HG03521 (cell line): ENCODE measurements at regions not wholly inside any gene's neighbourhood (a gene's known extent, or its start where the extent isn't known, plus 50 kb on each side); places are given as distances from the start of the nearest gene placed in this dataset.

Source experiments
- ATAC-seq: cut with Tn5 transposase; IDR thresholded peaks from one replicate; pipeline ENCODE4 v1.9.1; 2021; ENCODE audit warnings: mild to moderate bottlenecking, moderate library complexity; ENCODE audit not compliant: unreplicated experiment

GRCh38 chr6:44500074-44500473 lies 112.6 kb downstream of the CDC5L start:
- ATAC-seq = no peak

GRCh38 chr6:44503471-44503870 lies 116.0 kb downstream of the CDC5L start:
- no peak for ATAC-seq

GRCh38 chr6:44504301-44504791 lies 116.8 kb downstream of the CDC5L start:
- no peak for ATAC-seq

- ATAC-seq = no peak
These were observed 118.2 kb downstream of the CDC5L start for GRCh38 chr6:44505751-44506150.

- no peak for ATAC-seq
These were observed 119.5 kb downstream of the CDC5L start for GRCh38 chr6:44507014-44507413.

- ATAC-seq = no peak
These were observed 121.1 kb downstream of the CDC5L start for GRCh38 chr6:44508646-44509045.

GRCh38 chr6:44511126-44511525 lies 123.6 kb downstream of the CDC5L start:
- ATAC-seq = no peak

- no peak for ATAC-seq
These were observed 125.6 kb downstream of the CDC5L start for GRCh38 chr6:44512868-44513741.

- no peak for ATAC-seq
These were observed 126.6 kb downstream of the CDC5L start for GRCh38 chr6:44514085-44514484.

GRCh38 chr6:44514576-44515193 lies 127.2 kb downstream of the CDC5L start:
- no peak for ATAC-seq

- ATAC-seq = no peak
These were observed 135.4 kb downstream of the CDC5L start for GRCh38 chr6:44522871-44523270.

GRCh38 chr6:44524476-44525227 lies 137.1 kb downstream of the CDC5L start:
- ATAC-seq = no peak

- ATAC-seq = no peak
These were observed 138.3 kb downstream of the CDC5L start for GRCh38 chr6:44525761-44526351.

GRCh38 chr6:44527181-44527580 lies 139.7 kb downstream of the CDC5L start:
- no peak for ATAC-seq

- no peak for ATAC-seq
These were observed 140.3 kb downstream of the CDC5L start for GRCh38 chr6:44527583-44528369.

GRCh38 chr6:44528370-44528644 lies 140.8 kb downstream of the CDC5L start:
- ATAC-seq = no peak

- ATAC-seq = no peak
These were observed 141.2 kb downstream of the CDC5L start for GRCh38 chr6:44528716-44529115.

GRCh38 chr6:44529146-44529905 lies 141.8 kb downstream of the CDC5L start:
- ATAC-seq = no peak

- no peak for ATAC-seq
These were observed 142.9 kb downstream of the CDC5L start for GRCh38 chr6:44530209-44530909.
